ENCODE measurements at regions not wholly inside any gene's neighbourhood (a gene's known extent, or its start where the extent isn't known, plus 50 kb on each side); places are given as distances from the start of the nearest gene placed in this dataset.

DNA sequence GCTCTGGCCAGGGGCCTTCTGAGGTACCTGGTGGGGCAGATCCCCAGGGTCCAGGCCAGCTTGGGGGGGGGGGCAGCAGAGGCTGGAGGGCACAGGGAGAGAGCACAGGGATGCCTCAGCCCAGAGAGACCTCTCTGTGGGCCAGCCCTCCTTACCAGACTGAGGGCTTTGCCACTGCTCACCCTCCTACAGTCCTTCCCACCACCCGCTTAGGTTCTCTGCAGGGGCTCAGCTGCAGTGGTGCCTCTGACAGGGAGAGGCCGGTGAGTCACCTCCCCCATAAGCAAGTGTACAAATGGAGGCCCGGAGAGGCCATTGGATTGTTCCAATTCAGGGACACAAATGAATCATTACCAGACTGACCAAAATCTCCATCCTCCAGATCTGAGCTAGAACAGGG lies 68.1 kb upstream of the LMO1 start:
- no peak overlapping the region for H3K4me3 ChIP-seq (ENCODE audit: low read depth in 1 of 2, low read length in 2 of 2)
- peaks cover 0 to 15% of the 10 kb centered on the region in 2 donors for H3K4me1 ChIP-seq (ENCODE audit: control insufficient read depth in 1 of 2, insufficient read depth in 2 of 2, low read length in 2 of 2)
- H3K27me3 ChIP-seq (ENCODE audit: low read depth, low read length), result no peaks in the 10 kb centered on the region
- H3K36me3 ChIP-seq (ENCODE audit: control insufficient read depth in 1 of 2, insufficient read depth in 2 of 2, low read length in 2 of 2), result no peaks in the 10 kb centered on the region
- no peak overlapping the region for H3K27ac ChIP-seq (ENCODE audit: low read length)
- H3K9me3 ChIP-seq (ENCODE audit: control insufficient read depth in 1 of 2, low read length in 2 of 2), result no peaks in the 10 kb centered on the region

DNA sequence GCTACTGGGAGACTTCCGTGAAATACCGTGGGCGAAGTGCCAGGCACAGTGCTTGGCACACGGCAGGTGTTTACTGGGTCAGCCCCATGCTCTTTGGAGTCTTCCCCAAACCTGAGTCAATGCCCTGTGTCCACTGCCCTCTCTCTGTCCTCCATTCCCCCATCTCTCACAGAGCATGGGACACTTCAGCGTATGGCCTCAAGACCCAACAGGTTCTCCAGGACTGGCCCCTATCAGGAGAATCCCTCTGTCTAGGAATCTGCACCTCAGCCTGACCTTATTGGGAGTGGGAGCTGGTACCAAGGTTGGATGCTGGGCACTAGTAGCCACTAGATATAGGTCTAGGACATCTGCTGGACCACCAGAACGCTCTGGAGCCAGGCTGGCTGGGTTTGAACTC lies 67.2 kb upstream of the LMO1 start:
- H3K9me3 ChIP-seq (ENCODE audit: control insufficient read depth in 1 of 2, low read length in 2 of 2), result no peaks in the 10 kb centered on the region
- H3K36me3 ChIP-seq (ENCODE audit: control insufficient read depth in 1 of 2, insufficient read depth in 2 of 2, low read length in 2 of 2), result no peaks in the 10 kb centered on the region
- H3K4me3 ChIP-seq (ENCODE audit: low read depth in 1 of 2, low read length in 2 of 2), result no peak overlapping the region
- H3K27ac ChIP-seq (ENCODE audit: low read length), result no peak overlapping the region
- no peaks in the 10 kb centered on the region for H3K27me3 ChIP-seq (ENCODE audit: low read depth, low read length)
- H3K4me1 ChIP-seq (ENCODE audit: control insufficient read depth in 1 of 2, insufficient read depth in 2 of 2, low read length in 2 of 2), result peaks cover 0 to 15% of the 10 kb centered on the region in 2 donors

DNA sequence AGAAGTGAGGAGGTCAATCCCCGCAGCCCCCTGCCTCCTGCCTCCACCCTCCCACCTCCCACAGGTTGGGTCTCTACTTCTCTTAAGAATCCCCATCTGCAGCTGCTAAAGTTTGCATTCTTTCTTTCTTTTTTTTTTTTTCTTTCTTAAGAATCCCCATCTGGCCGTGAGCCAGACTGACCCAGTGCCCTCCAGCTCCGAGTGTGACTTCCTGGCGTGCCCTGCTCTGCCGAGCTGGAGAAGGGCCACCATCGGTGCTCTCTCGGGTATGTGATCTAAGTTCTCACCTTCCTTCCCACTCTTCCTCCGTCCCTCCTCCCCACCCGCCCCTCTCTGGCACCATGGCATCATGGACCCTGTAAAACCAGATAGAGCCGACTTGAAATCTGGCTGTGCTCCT lies 66.7 kb upstream of the LMO1 start:
- Histone ChIP-seq H3K4me1 (ENCODE audit: control insufficient read depth in 1 of 2, insufficient read depth in 2 of 2, low read length in 2 of 2) (peaks cover 0 to 15% of the 10 kb centered on the region in 2 donors), H3K36me3 (ENCODE audit: control insufficient read depth in 1 of 2, insufficient read depth in 2 of 2, low read length in 2 of 2) (no peaks in the 10 kb centered on the region), H3K4me3 (ENCODE audit: low read depth in 1 of 2, low read length in 2 of 2) (no peak overlapping the region), H3K9me3 (ENCODE audit: control insufficient read depth in 1 of 2, low read length in 2 of 2) (no peaks in the 10 kb centered on the region), H3K27ac (ENCODE audit: low read length) (no peak overlapping the region), H3K27me3 (ENCODE audit: low read depth, low read length) (no peaks in the 10 kb centered on the region)

DNA sequence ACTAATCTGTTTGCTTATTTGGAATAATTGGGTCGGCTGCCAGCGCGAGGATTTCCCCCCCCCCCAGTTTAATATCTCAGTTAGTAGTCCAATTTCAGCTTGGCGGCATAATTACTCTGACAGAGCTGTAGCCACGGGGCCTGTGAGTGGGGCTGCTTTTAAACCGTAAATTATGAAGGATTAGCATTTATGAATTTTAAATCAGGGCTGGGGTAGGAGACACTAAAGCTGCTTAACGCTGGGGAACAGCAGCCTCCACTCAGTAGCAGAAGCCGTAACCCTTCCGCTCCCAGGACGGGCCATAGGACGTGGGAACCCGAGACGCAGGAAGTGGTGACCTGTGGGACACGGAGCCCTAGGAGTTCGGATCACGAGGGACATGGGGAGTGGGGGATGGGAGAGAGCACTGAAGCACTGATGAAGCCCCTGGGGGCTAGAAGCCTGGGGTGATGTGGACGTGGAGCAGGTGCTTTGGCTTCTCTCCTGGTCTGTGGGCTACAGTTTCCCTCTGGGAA lies 66.2 kb upstream of the LMO1 start:
- no peak overlapping the region for H3K4me3 ChIP-seq (ENCODE audit: low read depth in 1 of 2, low read length in 2 of 2)
- H3K4me1 ChIP-seq (ENCODE audit: control insufficient read depth in 1 of 2, insufficient read depth in 2 of 2, low read length in 2 of 2), result peaks cover 0 to 15% of the 10 kb centered on the region in 2 donors
- H3K27me3 ChIP-seq (ENCODE audit: low read depth, low read length), result no peaks in the 10 kb centered on the region
- H3K36me3 ChIP-seq (ENCODE audit: control insufficient read depth in 1 of 2, insufficient read depth in 2 of 2, low read length in 2 of 2), result no peaks in the 10 kb centered on the region
- H3K27ac ChIP-seq (ENCODE audit: low read length), result no peak overlapping the region
- H3K9me3 ChIP-seq (ENCODE audit: control insufficient read depth in 1 of 2, low read length in 2 of 2), result no peaks in the 10 kb centered on the region

DNA sequence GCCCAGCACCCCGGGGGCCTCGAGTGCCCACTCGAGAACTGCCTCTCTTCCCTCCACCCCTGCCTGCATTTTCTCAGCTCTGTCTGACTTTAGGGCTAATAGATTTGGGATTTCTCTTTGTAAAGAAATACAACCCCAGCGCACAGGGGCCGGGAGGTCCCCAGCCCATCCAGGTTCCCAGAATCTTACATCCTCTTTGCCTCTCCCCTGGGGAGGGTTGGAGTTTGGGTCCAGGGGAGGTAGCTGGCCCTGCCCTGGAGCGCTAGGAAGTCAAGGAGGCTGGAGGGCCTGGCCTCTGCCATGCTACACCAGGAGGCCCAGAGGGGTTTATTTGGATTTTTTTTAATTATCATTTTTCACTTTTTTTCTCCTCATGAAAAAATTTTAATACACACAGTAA lies 65.7 kb upstream of the LMO1 start:
- Histone ChIP-seq H3K4me1 (ENCODE audit: control insufficient read depth in 1 of 2, insufficient read depth in 2 of 2, low read length in 2 of 2) (peaks cover 0 to 15% of the 10 kb centered on the region in 2 donors), H3K36me3 (ENCODE audit: control insufficient read depth in 1 of 2, insufficient read depth in 2 of 2, low read length in 2 of 2) (no peaks in the 10 kb centered on the region), H3K27ac (ENCODE audit: low read length) (no peak overlapping the region), H3K27me3 (ENCODE audit: low read depth, low read length) (no peaks in the 10 kb centered on the region), H3K9me3 (ENCODE audit: control insufficient read depth in 1 of 2, low read length in 2 of 2) (no peaks in the 10 kb centered on the region), H3K4me3 (ENCODE audit: low read depth in 1 of 2, low read length in 2 of 2) (no peak overlapping the region)

DNA sequence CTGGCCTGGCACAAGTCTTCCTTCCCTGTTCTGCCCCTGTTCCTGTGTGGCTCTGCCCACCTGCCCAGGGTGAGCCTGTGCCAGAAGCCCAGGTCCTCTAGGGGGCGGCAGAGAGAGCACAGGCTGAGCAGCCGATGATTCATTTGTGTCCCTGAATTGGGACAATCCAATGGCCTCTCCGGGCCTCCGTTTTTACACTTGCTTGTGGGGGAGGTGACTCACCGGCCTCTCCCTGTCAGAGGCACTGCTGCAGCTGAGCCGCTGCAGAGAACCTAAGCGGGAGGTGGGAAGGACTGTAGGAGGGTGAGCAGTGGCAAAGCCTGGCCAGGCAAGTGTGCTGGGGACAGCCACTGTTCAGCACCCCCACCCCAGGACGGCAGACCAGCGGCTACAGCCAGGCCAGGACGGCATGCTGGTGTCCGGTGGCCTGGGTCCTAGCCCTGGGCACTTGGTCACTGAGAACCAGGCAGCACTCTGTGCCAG lies 65.2 kb upstream of the LMO1 start:
- Histone ChIP-seq H3K27ac (ENCODE audit: low read length) (no peak overlapping the region), H3K27me3 (ENCODE audit: low read depth, low read length) (no peaks in the 10 kb centered on the region), H3K4me1 (ENCODE audit: control insufficient read depth in 1 of 2, insufficient read depth in 2 of 2, low read length in 2 of 2) (peaks cover 0 to 15% of the 10 kb centered on the region in 2 donors), H3K36me3 (ENCODE audit: control insufficient read depth in 1 of 2, insufficient read depth in 2 of 2, low read length in 2 of 2) (no peaks in the 10 kb centered on the region), H3K4me3 (ENCODE audit: low read depth in 1 of 2, low read length in 2 of 2) (no peak overlapping the region), H3K9me3 (ENCODE audit: control insufficient read depth in 1 of 2, low read length in 2 of 2) (no peaks in the 10 kb centered on the region)

DNA sequence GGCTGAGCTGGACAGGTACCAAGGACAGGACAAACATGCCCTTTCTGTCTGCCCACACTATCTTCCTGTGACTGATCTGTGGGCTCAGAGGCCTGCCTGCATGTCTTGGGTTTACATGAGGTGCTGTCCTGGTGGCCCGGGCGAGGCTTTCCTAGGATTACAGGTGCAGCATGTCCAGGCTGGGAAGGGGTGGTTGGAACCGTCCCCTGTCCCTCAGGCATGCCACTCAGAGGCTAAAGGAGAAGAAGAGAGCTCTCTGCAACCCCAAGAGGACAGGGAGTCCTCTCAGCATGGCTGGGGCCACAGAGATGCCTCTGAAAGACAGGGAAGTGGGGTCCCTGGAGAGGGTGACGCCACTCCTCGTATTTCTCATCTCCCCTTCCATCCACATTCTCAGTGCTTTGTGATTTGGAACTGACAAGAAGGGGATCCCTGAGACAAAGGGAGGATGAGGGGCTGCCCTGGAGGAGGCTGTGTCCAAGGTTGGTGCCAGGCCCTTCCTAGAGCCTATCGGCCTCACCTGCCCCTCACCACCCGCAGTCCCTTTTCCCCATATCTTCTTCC lies 64.6 kb upstream of the LMO1 start:
- Histone ChIP-seq H3K4me1 (ENCODE audit: control insufficient read depth in 1 of 2, insufficient read depth in 2 of 2, low read length in 2 of 2) (peaks cover 0 to 15% of the 10 kb centered on the region in 2 donors), H3K27me3 (ENCODE audit: low read depth, low read length) (no peaks in the 10 kb centered on the region), H3K27ac (ENCODE audit: low read length) (no peak overlapping the region), H3K4me3 (ENCODE audit: low read depth in 1 of 2, low read length in 2 of 2) (no peak overlapping the region), H3K36me3 (ENCODE audit: control insufficient read depth in 1 of 2, insufficient read depth in 2 of 2, low read length in 2 of 2) (no peaks in the 10 kb centered on the region), H3K9me3 (ENCODE audit: control insufficient read depth in 1 of 2, low read length in 2 of 2) (no peaks in the 10 kb centered on the region)

DNA sequence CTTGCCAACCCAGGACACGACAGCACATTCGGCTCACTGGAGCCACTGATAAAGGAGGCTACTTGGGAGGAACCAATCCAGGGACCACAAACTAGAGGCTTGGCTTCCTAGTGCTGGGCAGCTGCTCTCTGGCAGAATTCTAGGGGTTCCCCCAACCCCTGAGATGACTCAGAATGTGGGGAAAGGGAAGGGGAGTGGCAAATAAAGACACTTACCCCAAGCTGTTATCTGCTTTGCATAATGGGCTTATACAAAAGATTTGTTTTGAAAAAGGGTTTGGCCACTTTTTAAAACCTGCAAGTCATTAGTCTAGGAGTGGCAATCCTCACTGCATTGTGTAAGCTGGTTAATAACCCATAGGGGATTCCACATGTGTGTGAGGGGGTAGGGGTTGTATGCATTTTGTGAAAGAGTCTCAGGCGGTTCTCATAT lies 64.1 kb upstream of the LMO1 start:
- Histone ChIP-seq H3K4me3 (ENCODE audit: low read depth in 1 of 2, low read length in 2 of 2) (no peak overlapping the region), H3K4me1 (ENCODE audit: control insufficient read depth in 1 of 2, insufficient read depth in 2 of 2, low read length in 2 of 2) (peaks cover 0 to 15% of the 10 kb centered on the region in 2 donors), H3K27ac (ENCODE audit: low read length) (no peak overlapping the region), H3K36me3 (ENCODE audit: control insufficient read depth in 1 of 2, insufficient read depth in 2 of 2, low read length in 2 of 2) (no peaks in the 10 kb centered on the region), H3K9me3 (ENCODE audit: control insufficient read depth in 1 of 2, low read length in 2 of 2) (no peaks in the 10 kb centered on the region), H3K27me3 (ENCODE audit: low read depth, low read length) (no peaks in the 10 kb centered on the region)

DNA sequence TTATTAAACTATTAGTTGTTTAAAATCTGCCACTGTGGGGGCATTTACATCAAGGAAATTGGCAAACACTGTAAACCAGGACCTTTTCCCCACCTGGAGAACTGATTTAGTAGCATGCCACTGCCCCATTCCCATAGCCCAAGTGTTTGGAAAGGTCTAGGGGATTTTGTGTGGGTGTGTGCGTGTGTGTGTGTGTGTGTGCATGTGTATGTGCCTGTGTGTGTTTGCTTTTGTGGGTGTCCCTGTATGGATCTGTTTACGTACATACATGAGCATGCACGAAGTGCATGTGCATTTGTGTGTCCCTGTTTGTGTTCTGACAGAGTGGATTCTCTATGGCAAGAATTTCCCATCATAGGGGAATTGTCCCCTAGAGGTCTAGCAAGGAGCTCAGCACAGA lies 62.7 kb upstream of the LMO1 start:
- no peaks in the 10 kb centered on the region for H3K27me3 ChIP-seq (ENCODE audit: low read depth, low read length)
- H3K9me3 ChIP-seq (ENCODE audit: control insufficient read depth in 1 of 2, low read length in 2 of 2), result no peaks in the 10 kb centered on the region
- no peak overlapping the region for H3K27ac ChIP-seq (ENCODE audit: low read length)
- H3K4me3 ChIP-seq (ENCODE audit: low read depth in 1 of 2, low read length in 2 of 2), result no peak overlapping the region
- H3K36me3 ChIP-seq (ENCODE audit: control insufficient read depth in 1 of 2, insufficient read depth in 2 of 2, low read length in 2 of 2), result no peaks in the 10 kb centered on the region
- H3K4me1 ChIP-seq (ENCODE audit: control insufficient read depth in 1 of 2, insufficient read depth in 2 of 2, low read length in 2 of 2), result peaks cover 0 to 15% of the 10 kb centered on the region in 2 donors

DNA sequence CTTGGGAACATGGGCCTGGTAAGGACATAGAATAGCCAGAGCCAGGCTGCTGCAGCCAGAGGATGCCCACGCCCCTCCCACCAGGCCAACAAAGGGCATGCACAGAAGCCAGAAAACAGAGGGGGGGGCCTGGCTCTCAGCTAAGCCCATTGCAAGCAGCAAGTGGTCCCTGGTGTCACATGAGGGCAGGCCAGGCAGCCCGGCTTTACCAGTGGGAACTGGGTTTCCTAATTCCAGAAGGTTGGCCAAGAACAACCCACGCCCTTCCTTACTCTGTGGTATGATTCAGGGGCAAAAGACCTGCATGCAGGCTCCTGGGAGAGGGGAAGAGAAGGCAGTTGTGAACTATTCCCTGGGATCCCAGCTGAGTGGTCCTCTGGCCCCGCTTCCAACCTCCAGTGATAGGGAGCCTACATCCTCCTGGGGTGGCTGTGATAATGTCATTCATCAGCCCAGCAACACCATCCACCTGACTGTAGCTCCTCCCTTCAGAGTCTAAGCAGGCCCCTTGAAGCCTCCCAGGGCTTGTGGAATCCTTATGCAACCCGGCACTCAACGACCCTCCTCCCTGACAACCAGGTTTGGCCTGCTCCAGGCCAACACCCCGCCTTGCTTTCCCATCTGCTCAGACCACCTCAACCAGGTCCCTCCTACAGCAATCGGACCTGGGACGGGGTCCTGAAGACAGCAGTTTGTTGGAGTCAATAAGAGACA lies 62.1 kb upstream of the LMO1 start:
- Histone ChIP-seq H3K9me3 (ENCODE audit: control insufficient read depth in 1 of 2, low read length in 2 of 2) (no peaks in the 10 kb centered on the region), H3K27ac (ENCODE audit: low read length) (no peak overlapping the region), H3K4me3 (ENCODE audit: low read depth in 1 of 2, low read length in 2 of 2) (no peak overlapping the region), H3K27me3 (ENCODE audit: low read depth, low read length) (no peaks in the 10 kb centered on the region), H3K4me1 (ENCODE audit: control insufficient read depth in 1 of 2, insufficient read depth in 2 of 2, low read length in 2 of 2) (peaks cover 0 to 15% of the 10 kb centered on the region in 2 donors), H3K36me3 (ENCODE audit: control insufficient read depth in 1 of 2, insufficient read depth in 2 of 2, low read length in 2 of 2) (no peaks in the 10 kb centered on the region)

DNA sequence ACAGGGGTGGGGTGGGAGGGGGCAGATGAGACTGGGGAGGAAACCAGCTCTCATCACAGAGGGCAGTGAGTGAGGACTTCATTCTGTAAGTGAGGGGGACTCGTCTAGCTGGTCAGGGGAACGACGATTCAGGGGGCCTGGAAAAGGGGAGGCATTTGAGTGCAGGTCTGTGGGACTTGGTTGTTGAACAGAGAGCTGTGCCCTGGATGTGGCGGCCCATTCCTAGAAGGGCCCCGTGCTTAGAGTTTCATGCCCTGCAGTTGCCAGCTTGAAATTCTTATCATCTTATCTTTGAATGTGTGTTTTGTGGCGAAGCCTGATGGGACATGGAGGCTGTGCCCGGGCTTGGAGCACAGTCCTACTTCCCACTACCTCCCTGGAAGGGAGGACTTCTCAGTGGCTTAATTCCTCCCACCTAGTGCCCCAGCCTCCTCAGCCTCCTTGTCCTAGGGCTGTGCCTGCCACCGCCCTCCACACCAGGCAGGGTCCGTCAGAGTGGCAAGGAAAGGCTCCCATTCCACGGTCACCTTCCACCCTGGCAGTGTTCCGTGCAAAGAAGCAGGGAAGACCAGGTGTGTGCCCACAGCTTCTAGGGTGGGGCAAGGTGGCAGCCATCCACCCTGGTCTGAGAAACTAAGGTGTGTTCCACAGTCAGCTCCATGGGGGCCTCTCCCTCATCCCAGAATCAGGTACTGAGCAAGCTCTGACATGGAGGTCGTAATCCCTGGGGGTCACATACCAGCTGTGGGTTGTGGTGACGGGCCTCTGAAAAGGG lies 59.7 kb upstream of the LMO1 start:
- no peak overlapping the region for H3K27ac ChIP-seq (ENCODE audit: low read length)
- H3K9me3 ChIP-seq (ENCODE audit: control insufficient read depth in 1 of 2, low read length in 2 of 2), result no peaks in the 10 kb centered on the region
- no peaks in the 10 kb centered on the region for H3K4me1 ChIP-seq (ENCODE audit: control insufficient read depth in 1 of 2, insufficient read depth in 2 of 2, low read length in 2 of 2)
- H3K27me3 ChIP-seq (ENCODE audit: low read depth, low read length), result no peaks in the 10 kb centered on the region
- H3K36me3 ChIP-seq (ENCODE audit: control insufficient read depth in 1 of 2, insufficient read depth in 2 of 2, low read length in 2 of 2), result no peaks in the 10 kb centered on the region
- no peak overlapping the region for H3K4me3 ChIP-seq (ENCODE audit: low read depth in 1 of 2, low read length in 2 of 2)

Measured in muscle layer of duodenum (tissue), 2 donors.